Mesendoderm (in vitro differentiated cells): ENCODE measurements at regions not wholly inside any gene's neighbourhood (a gene's known extent, or its start where the extent isn't known, plus 50 kb on each side); places are given as distances from the start of the nearest gene placed in this dataset.

Source experiments
- DNase-seq: peaks from one replicate; pipeline ENCODE4 v3.0.0; 2013
- H2AK5ac ChIP-seq: 2 replicates; pipeline ENCODE4 v1.6.1; 2013; ENCODE audit warnings: low read length, inconsistent platforms
- H2BK120ac ChIP-seq: 2 replicates; pipeline ENCODE4 v1.6.1; 2013; ENCODE audit warnings: low read depth, mild to moderate bottlenecking, low read length, moderate library complexity, mixed read lengths
- H2BK15ac ChIP-seq: replicated peaks from 2 replicates; pipeline ENCODE4 v1.6.1; 2013; ENCODE audit warnings: low read depth, mild to moderate bottlenecking, moderate library complexity
- H2BK5ac ChIP-seq: 2 replicates; pipeline ENCODE4 v1.6.1; 2013; ENCODE audit warnings: low read length, inconsistent platforms
- H3K18ac ChIP-seq: 2 replicates; pipeline ENCODE4 v1.6.1; 2013; ENCODE audit warnings: mild to moderate bottlenecking, low read length, mixed read lengths
- H3K23ac ChIP-seq: one replicate; pipeline ENCODE4 v1.6.1; 2013; ENCODE audit warnings: low read length
- H3K27ac ChIP-seq: 2 replicates; pipeline ENCODE4 v1.5.1; 2013; ENCODE audit warnings: low read depth, mild to moderate bottlenecking, inconsistent platforms, low read length, moderate library complexity
- H3K27me3 ChIP-seq: 2 replicates; pipeline ENCODE4 v1.6.1; 2013; ENCODE audit warnings: low read length, control low read depth, mild to moderate bottlenecking, inconsistent platforms; ENCODE audit not compliant: insufficient read depth, poor library complexity
- H3K36me3 ChIP-seq: 2 replicates; pipeline ENCODE4 v1.6.1; 2013; ENCODE audit warnings: low read length, inconsistent platforms; ENCODE audit not compliant: control insufficient read depth, insufficient read depth
- H3K4ac ChIP-seq: one replicate; pipeline ENCODE4 v1.6.1; 2013; ENCODE audit warnings: low read depth, mild to moderate bottlenecking, low read length, moderate library complexity
- H3K4me1 ChIP-seq: 2 replicates; pipeline ENCODE4 v1.6.1; 2013; ENCODE audit warnings: low read depth, low read length, inconsistent platforms; ENCODE audit not compliant: control insufficient read depth
- H3K4me2 ChIP-seq: 2 replicates; pipeline ENCODE4 v1.6.1; 2013; ENCODE audit warnings: low read length
- H3K4me3 ChIP-seq: 2 replicates; pipeline ENCODE4 v1.5.1; 2013; ENCODE audit warnings: mild to moderate bottlenecking, low read length
- H3K56ac ChIP-seq: one replicate; pipeline ENCODE4 v1.6.1; 2013; ENCODE audit warnings: low read length
- H3K79me1 ChIP-seq: 2 replicates; pipeline ENCODE4 v1.6.1; 2013; ENCODE audit warnings: low read length, inconsistent platforms
- H3K79me2 ChIP-seq: 2 replicates; pipeline ENCODE4 v1.6.1; 2013; ENCODE audit warnings: mild to moderate bottlenecking, low read length; ENCODE audit not compliant: control insufficient read depth, insufficient read depth
- H3K9ac ChIP-seq: 2 replicates; pipeline ENCODE4 v1.6.1; 2013; ENCODE audit warnings: low read length, inconsistent platforms
- H4K5ac ChIP-seq: one replicate; pipeline ENCODE4 v1.6.1; 2013; ENCODE audit warnings: low read length
- H4K8ac ChIP-seq: one replicate; pipeline ENCODE4 v1.6.1; 2013; ENCODE audit warnings: low read depth, mild to moderate bottlenecking, control low read depth, low read length, moderate library complexity
- WGBS: extraction: QIAGEN DNeasy Blood & Tissue Kit; methylation state at CpG from one replicate; pipeline ENCODE4 v1.1.7; 2013; ENCODE audit warnings: low lambda C conversion rate, missing lambda C conversion rate; ENCODE audit not compliant: insufficient coverage; ENCODE audit errors: extremely low coverage; 5-methylcytosine and 5-hydroxymethylcytosine counted together

DNA sequence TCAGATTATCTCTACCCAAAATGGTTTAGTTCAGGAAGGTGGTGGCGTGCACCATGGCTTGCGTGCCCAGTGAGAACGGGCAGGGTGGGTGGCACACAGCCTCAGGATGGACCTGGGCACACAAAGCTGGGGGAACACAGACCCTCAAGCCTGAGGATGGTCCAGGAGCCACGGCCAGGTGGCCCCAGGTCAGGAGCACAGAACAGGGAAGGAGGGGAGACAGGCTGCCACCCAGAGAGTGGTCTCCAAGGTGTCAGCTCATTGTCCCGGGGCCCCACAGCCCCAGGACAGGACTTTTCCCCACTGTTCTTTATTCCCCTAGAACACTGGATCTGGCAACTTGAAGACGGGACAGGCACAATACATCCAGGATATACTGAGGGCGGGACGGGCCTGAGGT lies 75.6 kb upstream of the MGMT start:
- H3K9ac ChIP-seq: no peak overlapping the region
- no peaks in the 10 kb centered on the region for H3K79me2 ChIP-seq
- no peak overlapping the region for H3K56ac ChIP-seq
- no peak overlapping the region for H4K8ac ChIP-seq
- no peaks in the 10 kb centered on the region for H3K4me1 ChIP-seq
- no peak overlapping the region for H2BK120ac ChIP-seq
- no CpG with 5 or more reads among the region's 8 CpGs for WGBS
- H2BK15ac ChIP-seq: no peak overlapping the region
- H3K4me2 ChIP-seq: no peak overlapping the region
- H3K4me3 ChIP-seq: no peak overlapping the region
- H3K79me1 ChIP-seq: no peaks in the 10 kb centered on the region
- H4K5ac ChIP-seq: no peak overlapping the region
- no peaks in the 10 kb centered on the region for H3K36me3 ChIP-seq
- no peak overlapping the region for H3K4ac ChIP-seq
- no peak overlapping the region for H3K18ac ChIP-seq
- H3K27me3 ChIP-seq: no peaks in the 10 kb centered on the region
- no peak overlapping the region for H2BK5ac ChIP-seq
- no peak for DNase-seq
- H3K27ac ChIP-seq: no peak overlapping the region
- H2AK5ac ChIP-seq: no peak overlapping the region
- H3K23ac ChIP-seq: no peak overlapping the region

DNA sequence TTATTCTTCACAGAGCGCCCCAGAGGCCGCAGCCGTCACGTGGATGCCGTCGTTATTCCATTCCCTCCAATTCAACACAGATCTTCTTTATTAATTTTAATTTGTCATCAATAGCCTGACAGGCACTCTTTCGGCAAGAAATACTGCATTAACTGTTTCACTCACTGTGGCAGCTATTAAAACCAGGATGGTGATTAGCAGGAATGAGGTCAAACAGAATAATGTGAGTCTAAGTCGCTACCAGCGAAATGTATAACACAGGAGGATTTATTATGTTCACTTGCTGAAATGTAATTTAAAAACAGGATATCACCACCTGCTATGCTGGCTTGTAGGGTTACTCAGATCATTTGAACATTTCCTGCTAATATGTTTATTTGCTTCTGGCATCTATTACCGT lies 74.2 kb upstream of the MGMT start:
- Histone ChIP-seq H3K79me2 (no peaks in the 10 kb centered on the region), H3K23ac (no peak overlapping the region), H2BK120ac (no peak overlapping the region), H3K27me3 (no peaks in the 10 kb centered on the region), H3K4me2 (no peak overlapping the region), H3K9ac (no peak overlapping the region), H3K4ac (no peak overlapping the region), H3K36me3 (no peaks in the 10 kb centered on the region), H3K4me1 (no peaks in the 10 kb centered on the region), H3K56ac (no peak overlapping the region), H3K27ac (no peak overlapping the region), H2BK15ac (no peak overlapping the region), H4K5ac (no peak overlapping the region), H3K79me1 (no peaks in the 10 kb centered on the region), H2AK5ac (no peak overlapping the region), H3K18ac (no peak overlapping the region), H3K4me3 (no peak overlapping the region), H4K8ac (no peak overlapping the region), H2BK5ac (no peak overlapping the region)
- no CpG with 5 or more reads among the region's 10 CpGs for WGBS
- no peak for DNase-seq

GRCh38 chr10:129393812-129394211 lies 73.2 kb upstream of the MGMT start:
- no peak overlapping the region for H3K23ac ChIP-seq
- H3K27ac ChIP-seq: no peak overlapping the region
- no peak overlapping the region for H2AK5ac ChIP-seq
- no peak overlapping the region for H4K5ac ChIP-seq
- no peak overlapping the region for H3K9ac ChIP-seq
- no CpG with 5 or more reads among the region's 10 CpGs for WGBS
- H3K79me2 ChIP-seq: no peaks in the 10 kb centered on the region
- H3K4me1 ChIP-seq: no peaks in the 10 kb centered on the region
- H3K79me1 ChIP-seq: no peaks in the 10 kb centered on the region
- no peak overlapping the region for H3K56ac ChIP-seq
- DNase-seq: no peak
- H2BK5ac ChIP-seq: no peak overlapping the region
- no peak overlapping the region for H3K4me3 ChIP-seq
- H4K8ac ChIP-seq: no peak overlapping the region
- no peak overlapping the region for H3K18ac ChIP-seq
- H3K27me3 ChIP-seq: no peaks in the 10 kb centered on the region
- H3K4me2 ChIP-seq: no peak overlapping the region
- H3K36me3 ChIP-seq: no peaks in the 10 kb centered on the region
- no peak overlapping the region for H3K4ac ChIP-seq
- no peak overlapping the region for H2BK15ac ChIP-seq
- H2BK120ac ChIP-seq: no peak overlapping the region

- Histone ChIP-seq H3K9ac (no peak overlapping the region), H3K56ac (no peak overlapping the region), H3K27ac (no peak overlapping the region), H3K4me3 (no peak overlapping the region), H3K79me2 (no peaks in the 10 kb centered on the region), H3K27me3 (no peaks in the 10 kb centered on the region), H2BK120ac (no peak overlapping the region), H3K4me2 (no peak overlapping the region), H4K5ac (no peak overlapping the region), H3K4me1 (no peaks in the 10 kb centered on the region), H3K36me3 (no peaks in the 10 kb centered on the region), H3K79me1 (no peaks in the 10 kb centered on the region), H3K18ac (no peak overlapping the region), H2BK5ac (no peak overlapping the region), H2AK5ac (no peak overlapping the region), H4K8ac (no peak overlapping the region), H2BK15ac (no peak overlapping the region), H3K23ac (no peak overlapping the region), H3K4ac (no peak overlapping the region)
- DNase-seq: no peak
- no CpG with 5 or more reads among the region's 25 CpGs for WGBS
These were observed 72.3 kb upstream of the MGMT start for GRCh38 chr10:129394518-129395328.

DNA sequence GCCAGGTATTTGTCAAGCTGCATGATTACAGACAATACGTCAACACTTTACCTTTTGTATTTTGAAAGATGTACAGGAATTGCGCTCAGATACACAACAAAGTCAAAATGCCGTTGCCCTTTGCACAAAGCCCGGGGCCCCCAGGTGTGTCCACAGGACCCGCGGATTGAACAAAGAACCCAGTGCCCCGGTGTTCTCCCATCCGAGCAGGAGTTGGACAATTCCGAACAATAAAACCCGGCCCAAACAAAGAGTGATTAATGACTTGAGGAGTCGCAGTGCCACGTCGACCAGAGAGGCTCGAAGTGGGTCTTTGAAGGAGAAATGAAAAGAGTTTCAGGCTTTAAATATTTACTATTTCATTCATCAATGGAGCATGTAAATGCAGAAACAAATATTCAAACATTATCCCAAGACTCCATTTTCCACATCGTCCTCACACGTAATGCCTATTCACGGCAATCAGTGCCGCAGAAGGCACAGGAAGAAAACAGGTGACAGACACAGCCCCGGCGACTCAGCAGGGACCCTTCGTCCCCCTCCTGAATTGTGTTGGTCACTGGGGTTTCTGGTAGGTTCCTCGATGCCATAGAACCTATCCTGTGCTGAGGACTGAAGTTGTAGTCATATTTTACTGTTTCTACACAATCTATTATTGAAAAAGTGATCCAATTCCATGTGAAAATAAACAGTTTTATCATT lies 70.9 kb upstream of the MGMT start:
- Histone ChIP-seq H4K8ac (no peak overlapping the region), H3K36me3 (no peaks in the 10 kb centered on the region), H3K79me1 (no peaks in the 10 kb centered on the region), H2BK120ac (no peak overlapping the region), H3K79me2 (no peaks in the 10 kb centered on the region), H2BK15ac (no peak overlapping the region), H3K4ac (peak overlapping the region; percentile 7), H3K4me1 (no peaks in the 10 kb centered on the region), H3K9ac (no peak overlapping the region), H3K4me3 (no peak overlapping the region), H3K27me3 (no peaks in the 10 kb centered on the region), H3K23ac (no peak overlapping the region), H3K27ac (no peak overlapping the region), H2BK5ac (no peak overlapping the region), H3K18ac (no peak overlapping the region), H4K5ac (no peak overlapping the region), H2AK5ac (no peak overlapping the region), H3K56ac (no peak overlapping the region), H3K4me2 (no peak overlapping the region)
- no peak for DNase-seq
- no CpG with 5 or more reads among the region's 22 CpGs for WGBS
